K562 (cell line): ENCODE measurements at regions not wholly inside any gene's neighbourhood (a gene's known extent, or its start where the extent isn't known, plus 50 kb on each side); places are given as distances from the start of the nearest gene placed in this dataset.

Experiments
- ATAC-seq: fragments of 200-7000 bp; cut with Tn5 transposase; 3 replicates; pipeline ENCODE4 v1.9.1; 2020; ENCODE audit warnings: moderate library complexity
- BruUV-seq: library from RNA; stranded (reverse); fragments of 400-500 nt; replicated peaks from 2 replicates; lab custom pipeline; 2021; lab: Mats Ljungman, UMichigan
- CTCF ChIA-PET: fragments of 300-600 bp; formaldehyde crosslinking; extraction: SDS; loops from one replicate; lab custom pipeline; 2021; ENCODE audit warnings: low intra/inter-chr PET ratio; lab: Yijun Ruan, JAX
- POLR2A ChIA-PET: fragments of 300-600, 350-650 bp; sonication (Branson Sonifier 250); formaldehyde crosslinking; extraction: SDS; loops from one replicate; lab custom pipeline; 2021; ENCODE audit warnings: antibody characterized with exemption, inconsistent platforms; lab: Yijun Ruan, JAX
- DNase-seq, 4 experiments: peaks; one replicate each; pipeline versions ENCODE4 v3.0.0 to v3.0.0-alpha.2; 2011 to 2018; ENCODE audit warnings: low spot score in 3 of 4, mixed read lengths in 3 of 4; ENCODE audit errors: extremely low read depth in 1 of 4
- FAIRE-seq: peaks from 2 replicates; lab custom pipeline; 2011; peaks lifted over from hg19 to GRCh38; lab: Jason Lieb, UNC
- H2AFZ ChIP-seq: 2 replicates; pipeline ENCODE4 v1.6.0; 2011; ENCODE audit warnings: low read depth, low read length, control low read depth, inconsistent platforms
- H3K27ac ChIP-seq: fragments of 200-600 bp; 3 replicates; pipeline ENCODE4 v1.8.0; 2011; ENCODE audit warnings: low read depth, mild to moderate bottlenecking, control low read depth, inconsistent platforms, low read length, moderate library complexity, mixed read lengths; ENCODE audit errors: extremely low read depth
- H3K27me3 ChIP-seq, 2 experiments: fragments of 300-600 bp in 1 of 2; 2 replicates in 1 of 2; 3 replicates in 1 of 2; pipeline versions ENCODE4 v1.6.0 to v1.8.0; 2011; ENCODE audit warnings: inconsistent platforms in 2 of 2, low read length in 2 of 2, mild to moderate bottlenecking in 1 of 2, mixed read lengths in 1 of 2, moderate library complexity in 1 of 2; ENCODE audit not compliant: control insufficient read depth in 2 of 2, insufficient read depth in 2 of 2
- H3K36me3 ChIP-seq: fragments of 300-600 bp; 3 replicates; pipeline ENCODE4 v1.8.0; 2011; ENCODE audit warnings: mild to moderate bottlenecking, low read length, inconsistent platforms; ENCODE audit not compliant: control insufficient read depth, insufficient read depth
- H3K4me1 ChIP-seq, 2 experiments: fragments of 200-600 bp in 1 of 2; replicated peaks in 1 of 2; 2 replicates in 1 of 2; 3 replicates in 1 of 2; pipeline versions ENCODE4 v1.5.1 to v1.8.0; 2011; ENCODE audit warnings: inconsistent platforms in 2 of 2, low read length in 2 of 2, mild to moderate bottlenecking in 1 of 2, mixed read lengths in 1 of 2, moderate library complexity in 1 of 2; ENCODE audit not compliant: control insufficient read depth in 2 of 2, insufficient read depth in 2 of 2
- H3K4me2 ChIP-seq: 2 replicates; pipeline ENCODE4 v1.6.1; 2011; ENCODE audit warnings: low read length, control low read depth, inconsistent platforms, mixed read lengths; ENCODE audit not compliant: insufficient read depth
- H3K4me3 ChIP-seq: fragments of 200-600 bp; sonication (generic), shearing (Covaris generic); 2 replicates; pipeline ENCODE4 v1.5.1; 2016; ENCODE audit warnings: control low read depth, inconsistent platforms
- H3K79me2 ChIP-seq: fragments of 200-600 bp; 3 replicates; pipeline ENCODE4 v1.8.0; 2011; ENCODE audit warnings: low read length, inconsistent platforms; ENCODE audit not compliant: control insufficient read depth, insufficient read depth
- H3K9ac ChIP-seq, 2 experiments: 2 replicates each; pipeline versions ENCODE4 v1.6.0 to v1.6.1; 2011; ENCODE audit warnings: low read depth in 2 of 2, low read length in 2 of 2, control low read depth in 1 of 2, inconsistent platforms in 1 of 2, mild to moderate bottlenecking in 1 of 2, mixed read lengths in 1 of 2; ENCODE audit not compliant: insufficient read depth in 1 of 2
- H3K9me1 ChIP-seq: one replicate; pipeline ENCODE4 v1.6.0; 2011; ENCODE audit warnings: inconsistent platforms, mild to moderate bottlenecking, low read length, moderate library complexity; ENCODE audit not compliant: control insufficient read depth, insufficient read depth
- H3K9me3 ChIP-seq: replicated peaks from 2 replicates; pipeline ENCODE4 v1.5.1; 2011; ENCODE audit warnings: low read depth, low read length, inconsistent platforms; ENCODE audit not compliant: control insufficient read depth, insufficient read depth
- H4K20me1 ChIP-seq: replicated peaks from 2 replicates; pipeline ENCODE4 v1.6.1; 2011; ENCODE audit warnings: low read length, inconsistent platforms, mixed read lengths; ENCODE audit not compliant: control insufficient read depth, insufficient read depth
- ARHGAP35 ChIP-seq: fragments of 450-650 bp; IDR thresholded peaks from 2 replicates; pipeline ENCODE4 v1.6.1; 2018; ENCODE audit not compliant: partially characterized antibody
- ATF7 ChIP-seq: fragments of 450-650 bp; IDR thresholded peaks from 2 replicates; pipeline ENCODE4 v1.7.1; 2014; ENCODE audit warnings: mild to moderate bottlenecking, moderate library complexity
- DACH1 ChIP-seq: fragments of 450-650 bp; IDR thresholded peaks from 2 replicates; pipeline ENCODE4 v1.6.1; 2018; ENCODE audit not compliant: partially characterized antibody
- HMGN3 ChIP-seq: IDR thresholded peaks from 2 replicates; pipeline ENCODE4 v1.6.1; 2011; ENCODE audit warnings: borderline replicate concordance, low read depth, mild to moderate bottlenecking, mixed read lengths, low read length; ENCODE audit not compliant: insufficient read length; ENCODE audit errors: extremely low read depth
- NKRF ChIP-seq: fragments of 450-650 bp; IDR thresholded peaks from 2 replicates; pipeline ENCODE4 v1.6.1; 2016; ENCODE audit warnings: borderline replicate concordance
- NR2C2 ChIP-seq, 2 experiments: fragments of 200-800 bp in 1 of 2; sonication (Bioruptor generic) in 1 of 2; sonication (generic) in 1 of 2; formaldehyde crosslinking in 1 of 2; IDR thresholded peaks; 2 replicates each; pipeline versions ENCODE4 v1.6.1 to v1.8.0; 2016 to 2022; ENCODE audit warnings: mild to moderate bottlenecking in 1 of 2, missing compliant biosample characterization in 1 of 2, missing genetic modification characterization in 1 of 2, missing genetic modification reagents in 1 of 2
- PCBP2 ChIP-seq: fragments of 200-400 bp; formaldehyde crosslinking; IDR thresholded peaks from 2 replicates; pipeline ENCODE4 v1.6.1; 2018; ENCODE audit warnings: low read length, low read depth, mild to moderate bottlenecking, moderate library complexity; ENCODE audit not compliant: poor library complexity, severe bottlenecking
- POLR2AphosphoS2 ChIP-seq: IDR thresholded peaks from 2 replicates; pipeline ENCODE4 v1.6.1; 2012; ENCODE audit warnings: low read length, improper control_type of control experiment
- POU5F1 ChIP-seq: fragments of 150-350 bp; IDR thresholded peaks from 2 replicates; pipeline ENCODE4 v1.6.1; 2014; ENCODE audit warnings: borderline replicate concordance, low read length, low read depth, mild to moderate bottlenecking; ENCODE audit not compliant: partially characterized antibody
- SMC3 ChIP-seq: conservative IDR thresholded peaks from 2 replicates; pipeline ENCODE4 v1.6.1; 2011; ENCODE audit warnings: low read depth, low read length, improper control_type of control experiment; ENCODE audit not compliant: insufficient read depth
- SP1 ChIP-seq: sonication (generic); formaldehyde crosslinking; IDR thresholded peaks from 2 replicates; pipeline ENCODE4 v1.8.1; 2022; ENCODE audit warnings: mild to moderate bottlenecking, missing genetic modification reagents
- STAT5A ChIP-seq: IDR thresholded peaks from 2 replicates; pipeline ENCODE4 v1.6.1; 2012; ENCODE audit warnings: low read length, inconsistent platforms, borderline replicate concordance
- TCF7 ChIP-seq: sonication (generic); IDR thresholded peaks from 2 replicates; pipeline ENCODE4 v1.6.1; 2016; ENCODE audit warnings: antibody characterized with exemption, borderline replicate concordance
- ZNF143 ChIP-seq: sonication (generic); formaldehyde crosslinking; IDR thresholded peaks from 2 replicates; pipeline ENCODE4 v1.9.0; 2022; ENCODE audit warnings: mild to moderate bottlenecking, missing genetic modification reagents
- ZNF696 ChIP-seq: fragments of 250-450 bp; sonication (Bioruptor Pico); conservative IDR thresholded peaks from 2 replicates; pipeline ENCODE4 v1.4.0; 2020; ENCODE audit warnings: mild to moderate bottlenecking, moderate library complexity
- WGBS: fragments of 100-300 bp; shearing (Covaris generic); methylation state at CpG from one replicate; pipeline ENCODE4 v1.1.6; 2016; ENCODE audit warnings: low coverage, mixed read lengths; ENCODE audit not compliant: insufficient coverage; ENCODE audit errors: missing lambda C conversion rate; 5-methylcytosine and 5-hydroxymethylcytosine counted together
- in situ Hi-C: fragments of 300-500 bp; cut with MboI; formaldehyde crosslinking; loops from 4 replicates; pipeline ENCODE4 v1.15.0; 2018; ENCODE audit warnings: inconsistent platforms, mixed read lengths
- intact Hi-C: fragments of 100-400 bp; cut with micrococcal nuclease; formaldehyde crosslinking; loops from 2 replicates; pipeline ENCODE4 v1.14.2; 2022
- TF ChIP-seq, protein P1 (sequence below): fragments of 250-450 bp; sonication (Bioruptor Pico); IDR thresholded peaks from 2 replicates; pipeline ENCODE4 v1.4.0; 2020; ENCODE audit warnings: mild to moderate bottlenecking, moderate library complexity
- TF ChIP-seq, protein P2 (sequence below): sonication (generic); formaldehyde crosslinking; IDR thresholded peaks from 2 replicates; pipeline ENCODE4 v1.9.0; 2022; ENCODE audit warnings: mild to moderate bottlenecking, missing genetic modification reagents

GRCh38 chr1:13889495-13889894, 189.5 kb downstream of the PRDM2 start:
- Histone ChIP-seq H3K4me3 (no peak overlapping the region), H3K4me1 (peaks cover 0 to 6% of the 10 kb centered on the region in 2 experiments; a peak in 1 of 5 replicates), H3K27ac (no peak overlapping the region), H3K9ac (no peak overlapping the region), H4K20me1 (no peaks in the 10 kb centered on the region), H3K4me2 (no peak overlapping the region), H3K36me3 (no peaks in the 10 kb centered on the region), H3K79me2 (no peaks in the 10 kb centered on the region), H3K27me3 (peaks cover 23 to 29% of the 10 kb centered on the region in 2 experiments; a peak in 4 of 5 replicates), H3K9me1 (no peaks in the 10 kb centered on the region), H3K9me3 (no peaks in the 10 kb centered on the region; the same call in 1 of the 2 replicates), H2AFZ (no peak overlapping the region)
- TF ChIP-seq SP1 (CRISPR knock-in tag) (no peak), ZNF696 (CRISPR knock-in tag) (no peak), SMC3 (no peak), TCF7 (no peak), ATF7 (no peak), NKRF (no peak), NR2C2 (CRISPR knock-in tag; IDR thresholded peaks at IDR 0.05) (no peak), NR2C2 (tag; IDR thresholded peaks at IDR 0.05) (no peak), POLR2AphosphoS2 (no peak), ARHGAP35 (no peak), DACH1 (no peak), STAT5A (no peak), ZNF143 (CRISPR knock-in tag) (no peak), HMGN3 (no peak), POU5F1 (no peak), PCBP2 (no peak)
- TF ChIP-seq, protein P1, sequence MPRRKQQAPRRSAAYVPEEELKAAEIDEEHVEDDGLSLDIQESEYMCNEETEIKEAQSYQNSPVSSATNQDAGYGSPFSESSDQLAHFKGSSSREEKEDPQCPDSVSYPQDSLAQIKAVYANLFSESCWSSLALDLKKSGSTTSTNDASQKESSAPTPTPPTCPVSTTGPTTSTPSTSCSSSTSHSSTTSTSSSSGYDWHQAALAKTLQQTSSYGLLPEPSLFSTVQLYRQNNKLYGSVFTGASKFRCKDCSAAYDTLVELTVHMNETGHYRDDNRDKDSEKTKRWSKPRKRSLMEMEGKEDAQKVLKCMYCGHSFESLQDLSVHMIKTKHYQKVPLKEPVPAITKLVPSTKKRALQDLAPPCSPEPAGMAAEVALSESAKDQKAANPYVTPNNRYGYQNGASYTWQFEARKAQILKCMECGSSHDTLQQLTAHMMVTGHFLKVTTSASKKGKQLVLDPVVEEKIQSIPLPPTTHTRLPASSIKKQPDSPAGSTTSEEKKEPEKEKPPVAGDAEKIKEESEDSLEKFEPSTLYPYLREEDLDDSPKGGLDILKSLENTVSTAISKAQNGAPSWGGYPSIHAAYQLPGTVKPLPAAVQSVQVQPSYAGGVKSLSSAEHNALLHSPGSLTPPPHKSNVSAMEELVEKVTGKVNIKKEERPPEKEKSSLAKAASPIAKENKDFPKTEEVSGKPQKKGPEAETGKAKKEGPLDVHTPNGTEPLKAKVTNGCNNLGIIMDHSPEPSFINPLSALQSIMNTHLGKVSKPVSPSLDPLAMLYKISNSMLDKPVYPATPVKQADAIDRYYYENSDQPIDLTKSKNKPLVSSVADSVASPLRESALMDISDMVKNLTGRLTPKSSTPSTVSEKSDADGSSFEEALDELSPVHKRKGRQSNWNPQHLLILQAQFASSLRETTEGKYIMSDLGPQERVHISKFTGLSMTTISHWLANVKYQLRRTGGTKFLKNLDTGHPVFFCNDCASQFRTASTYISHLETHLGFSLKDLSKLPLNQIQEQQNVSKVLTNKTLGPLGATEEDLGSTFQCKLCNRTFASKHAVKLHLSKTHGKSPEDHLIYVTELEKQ (CRISPR knock-in tag), result no peak
- TF ChIP-seq, protein P2, sequence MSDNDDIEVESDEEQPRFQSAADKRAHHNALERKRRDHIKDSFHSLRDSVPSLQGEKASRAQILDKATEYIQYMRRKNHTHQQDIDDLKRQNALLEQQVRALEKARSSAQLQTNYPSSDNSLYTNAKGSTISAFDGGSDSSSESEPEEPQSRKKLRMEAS (CRISPR knock-in tag), result no peak
- ATAC-seq, result no peak
- FAIRE-seq, result no peak
- DNase-seq, result no peak
- in situ Hi-C loops (no loop called here), intact Hi-C loops (no loop called here)
- 0% methylated on average over 3 of the region's 3 CpGs for WGBS
- ChIA-PET POLR2A (interaction anchor here (1.0 kb wide), 1 partner anchor 10 kb away, joined by 3 read pairs; no protein-coding TSS in a partner anchor), CTCF (no interaction called here)
- no TSS peak for BruUV-seq
